ENCODE measurements at regions not wholly inside any gene's neighbourhood (a gene's known extent, or its start where the extent isn't known, plus 50 kb on each side); places are given as distances from the start of the nearest gene placed in this dataset.

DNA sequence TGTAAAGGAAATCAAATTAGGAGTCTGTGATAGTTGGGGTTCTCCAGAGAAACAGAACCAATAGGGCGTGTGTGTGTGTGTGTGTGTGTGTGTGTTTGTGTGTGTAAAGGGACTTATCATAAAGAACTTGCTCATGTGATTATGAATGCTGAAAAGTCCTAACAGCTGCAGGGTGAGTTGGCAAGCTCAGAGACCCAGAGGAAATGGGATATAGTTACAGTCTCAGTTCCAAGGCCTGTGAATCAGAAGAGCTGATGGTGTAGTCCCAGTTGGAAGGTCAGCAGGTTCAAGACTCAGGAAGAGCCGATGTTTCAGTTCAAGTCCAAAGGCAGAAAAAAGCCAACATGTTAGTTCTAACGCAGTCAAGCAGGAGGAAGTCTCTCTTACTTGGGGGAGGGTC, 214.2 kb downstream of the ELAVL2 start:
- TF ChIP-seq, protein P1, sequence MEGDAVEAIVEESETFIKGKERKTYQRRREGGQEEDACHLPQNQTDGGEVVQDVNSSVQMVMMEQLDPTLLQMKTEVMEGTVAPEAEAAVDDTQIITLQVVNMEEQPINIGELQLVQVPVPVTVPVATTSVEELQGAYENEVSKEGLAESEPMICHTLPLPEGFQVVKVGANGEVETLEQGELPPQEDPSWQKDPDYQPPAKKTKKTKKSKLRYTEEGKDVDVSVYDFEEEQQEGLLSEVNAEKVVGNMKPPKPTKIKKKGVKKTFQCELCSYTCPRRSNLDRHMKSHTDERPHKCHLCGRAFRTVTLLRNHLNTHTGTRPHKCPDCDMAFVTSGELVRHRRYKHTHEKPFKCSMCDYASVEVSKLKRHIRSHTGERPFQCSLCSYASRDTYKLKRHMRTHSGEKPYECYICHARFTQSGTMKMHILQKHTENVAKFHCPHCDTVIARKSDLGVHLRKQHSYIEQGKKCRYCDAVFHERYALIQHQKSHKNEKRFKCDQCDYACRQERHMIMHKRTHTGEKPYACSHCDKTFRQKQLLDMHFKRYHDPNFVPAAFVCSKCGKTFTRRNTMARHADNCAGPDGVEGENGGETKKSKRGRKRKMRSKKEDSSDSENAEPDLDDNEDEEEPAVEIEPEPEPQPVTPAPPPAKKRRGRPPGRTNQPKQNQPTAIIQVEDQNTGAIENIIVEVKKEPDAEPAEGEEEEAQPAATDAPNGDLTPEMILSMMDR (IDR thresholded peaks at IDR 0.05) = no peak
- no peak for TF ChIP-seq ZFX (IDR thresholded peaks at IDR 0.05; ENCODE audit: borderline replicate concordance)
